ENCODE measurements at regions not wholly inside any gene's neighbourhood (a gene's known extent, or its start where the extent isn't known, plus 50 kb on each side); places are given as distances from the start of the nearest gene placed in this dataset.
"Not testable (repeated sequence)": the region's sequence is repeated elsewhere in the genome, so short reads cannot be mapped to it uniquely, and the experiment has no call there.

GRCh38 chr12:131247026-131247725 is 293.5 kb downstream of the ADGRD1 start:
- H3K36me3 ChIP-seq (replicated peaks; ENCODE audit: control insufficient read depth, insufficient read depth, low read length); H3K4me3 ChIP-seq (ENCODE audit: insufficient read depth, low read depth, low read length); H3K27me3 ChIP-seq (ENCODE audit: control insufficient read depth, insufficient read depth, low read length); DNase-seq: not testable (repeated sequence)

- DNase-seq; H3K4me3 ChIP-seq (ENCODE audit: insufficient read depth, low read depth, low read length); H3K36me3 ChIP-seq (replicated peaks; ENCODE audit: control insufficient read depth, insufficient read depth, low read length); H3K27me3 ChIP-seq (ENCODE audit: control insufficient read depth, insufficient read depth, low read length): not testable (repeated sequence)
Measured at GRCh38 chr12:131247875-131248274, 294.2 kb downstream of the ADGRD1 start.

- Histone ChIP-seq H3K36me3 (replicated peaks; ENCODE audit: control insufficient read depth, insufficient read depth, low read length) (no peaks in the 10 kb centered on the region), H3K4me3 (ENCODE audit: insufficient read depth, low read depth, low read length) (no peak overlapping the region), H3K27me3 (ENCODE audit: control insufficient read depth, insufficient read depth, low read length) (peaks cover 1% of the 10 kb centered on the region)
- DNase-seq: no peak
Measured at GRCh38 chr12:131249246-131250027, 295.7 kb downstream of the ADGRD1 start.

GRCh38 chr12:131250028-131250950 is 296.6 kb downstream of the ADGRD1 start:
- Histone ChIP-seq H3K4me3 (ENCODE audit: insufficient read depth, low read depth, low read length) (no peak overlapping the region), H3K27me3 (ENCODE audit: control insufficient read depth, insufficient read depth, low read length) (peaks cover 1% of the 10 kb centered on the region), H3K36me3 (replicated peaks; ENCODE audit: control insufficient read depth, insufficient read depth, low read length) (no peaks in the 10 kb centered on the region)
- no peak for DNase-seq

- DNase-seq: no peak
- H3K36me3 ChIP-seq (replicated peaks; ENCODE audit: control insufficient read depth, insufficient read depth, low read length): no peaks in the 10 kb centered on the region
Measured at GRCh38 chr12:131250951-131251315, 297.2 kb downstream of the ADGRD1 start.

GRCh38 chr12:131251336-131252101 is 297.8 kb downstream of the ADGRD1 start:
- Histone ChIP-seq H3K36me3 (replicated peaks; ENCODE audit: control insufficient read depth, insufficient read depth, low read length) (no peaks in the 10 kb centered on the region), H3K4me3 (ENCODE audit: insufficient read depth, low read depth, low read length) (no peak overlapping the region), H3K27me3 (ENCODE audit: control insufficient read depth, insufficient read depth, low read length) (no peaks in the 10 kb centered on the region; the same call in 1 of the 2 replicates)
- DNase-seq: no peak

More at GRCh38 chr12:131250951-131251315, 297.2 kb downstream of the ADGRD1 start:
- H3K27me3 ChIP-seq (ENCODE audit: control insufficient read depth, insufficient read depth, low read length): peaks cover 1% of the 10 kb centered on the region
- no peak overlapping the region for H3K4me3 ChIP-seq (ENCODE audit: insufficient read depth, low read depth, low read length)

GRCh38 chr12:131253376-131254026 is 299.8 kb downstream of the ADGRD1 start:
- H3K4me3 ChIP-seq (ENCODE audit: insufficient read depth, low read depth, low read length): no peak overlapping the region
- H3K27me3 ChIP-seq (ENCODE audit: control insufficient read depth, insufficient read depth, low read length): no peaks in the 10 kb centered on the region; the same call in 1 of the 2 replicates
- H3K36me3 ChIP-seq (replicated peaks; ENCODE audit: control insufficient read depth, insufficient read depth, low read length): no peaks in the 10 kb centered on the region
- DNase-seq: no peak

GRCh38 chr12:131254374-131254773 is 300.7 kb downstream of the ADGRD1 start:
- Histone ChIP-seq H3K27me3 (ENCODE audit: control insufficient read depth, insufficient read depth, low read length) (no peaks in the 10 kb centered on the region), H3K36me3 (replicated peaks; ENCODE audit: control insufficient read depth, insufficient read depth, low read length) (no peaks in the 10 kb centered on the region), H3K4me3 (ENCODE audit: insufficient read depth, low read depth, low read length) (no peak overlapping the region)
- DNase-seq: no peak

- DNase-seq: no peak
Measured at GRCh38 chr12:131258398-131258797, 304.7 kb downstream of the ADGRD1 start.

GRCh38 chr12:131260251-131260905 is 306.7 kb downstream of the ADGRD1 start:
- Histone ChIP-seq H3K27me3 (ENCODE audit: control insufficient read depth, insufficient read depth, low read length) (no peaks in the 10 kb centered on the region), H3K36me3 (replicated peaks; ENCODE audit: control insufficient read depth, insufficient read depth, low read length) (no peaks in the 10 kb centered on the region), H3K4me3 (ENCODE audit: insufficient read depth, low read depth, low read length) (no peak overlapping the region)
- DNase-seq: no peak

More at GRCh38 chr12:131258398-131258797, 304.7 kb downstream of the ADGRD1 start:
- H3K4me3 ChIP-seq (ENCODE audit: insufficient read depth, low read depth, low read length): no peak overlapping the region
- no peaks in the 10 kb centered on the region for H3K36me3 ChIP-seq (replicated peaks; ENCODE audit: control insufficient read depth, insufficient read depth, low read length)
- H3K27me3 ChIP-seq (ENCODE audit: control insufficient read depth, insufficient read depth, low read length): no peaks in the 10 kb centered on the region

- no peak for DNase-seq
- Histone ChIP-seq H3K27me3 (ENCODE audit: control insufficient read depth, insufficient read depth, low read length) (no peaks in the 10 kb centered on the region), H3K4me3 (ENCODE audit: insufficient read depth, low read depth, low read length) (no peak overlapping the region), H3K36me3 (replicated peaks; ENCODE audit: control insufficient read depth, insufficient read depth, low read length) (no peaks in the 10 kb centered on the region)
Measured at GRCh38 chr12:131260954-131261353, 307.2 kb downstream of the ADGRD1 start.

- H3K36me3 ChIP-seq (replicated peaks; ENCODE audit: control insufficient read depth, insufficient read depth, low read length): no peaks in the 10 kb centered on the region
- no peak for DNase-seq
- no peak overlapping the region for H3K4me3 ChIP-seq (ENCODE audit: insufficient read depth, low read depth, low read length)
- no peaks in the 10 kb centered on the region for H3K27me3 ChIP-seq (ENCODE audit: control insufficient read depth, insufficient read depth, low read length)
Measured at GRCh38 chr12:131261906-131262305, 308.2 kb downstream of the ADGRD1 start.

- DNase-seq: no peak
- no peaks in the 10 kb centered on the region for H3K36me3 ChIP-seq (replicated peaks; ENCODE audit: control insufficient read depth, insufficient read depth, low read length)
- H3K27me3 ChIP-seq (ENCODE audit: control insufficient read depth, insufficient read depth, low read length): no peaks in the 10 kb centered on the region
- no peak overlapping the region for H3K4me3 ChIP-seq (ENCODE audit: insufficient read depth, low read depth, low read length)
Measured at GRCh38 chr12:131263626-131264025, 309.9 kb downstream of the ADGRD1 start.

Measured in H7 (cell line).